Right forelimb (tissue), 1 donor: ENCODE measurements at regions not wholly inside any gene's neighbourhood (a gene's known extent, or its start where the extent isn't known, plus 50 kb on each side); places are given as distances from the start of the nearest gene placed in this dataset.
A peak's percentile ranks its signal among the peaks of the same experiment; 100 is the strongest.

ENCODE experiments used
- DNase-seq: peaks from one replicate; pipeline ENCODE4 v3.0.0-alpha.2; 2018

DNA sequence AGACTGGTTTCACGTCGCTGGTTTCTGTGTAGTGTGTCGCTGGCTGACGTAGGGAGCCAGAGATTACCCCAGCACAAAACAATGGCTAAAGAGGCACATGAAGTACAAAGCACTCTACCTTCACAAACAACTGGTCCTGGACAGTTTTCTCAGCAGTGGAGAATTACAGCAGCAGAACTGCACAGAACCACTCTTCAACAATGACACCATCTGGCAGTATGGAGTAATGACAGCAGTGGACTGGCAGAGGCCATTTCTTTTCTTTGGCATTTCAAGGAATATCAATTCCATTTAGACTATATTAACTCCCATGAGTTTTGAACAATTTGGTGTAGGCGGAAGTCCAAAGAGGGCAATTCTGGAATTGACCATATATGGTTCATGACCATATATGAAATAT lies 1074.1 kb downstream of the AACS start:
- DNase-seq = no peak

DNA sequence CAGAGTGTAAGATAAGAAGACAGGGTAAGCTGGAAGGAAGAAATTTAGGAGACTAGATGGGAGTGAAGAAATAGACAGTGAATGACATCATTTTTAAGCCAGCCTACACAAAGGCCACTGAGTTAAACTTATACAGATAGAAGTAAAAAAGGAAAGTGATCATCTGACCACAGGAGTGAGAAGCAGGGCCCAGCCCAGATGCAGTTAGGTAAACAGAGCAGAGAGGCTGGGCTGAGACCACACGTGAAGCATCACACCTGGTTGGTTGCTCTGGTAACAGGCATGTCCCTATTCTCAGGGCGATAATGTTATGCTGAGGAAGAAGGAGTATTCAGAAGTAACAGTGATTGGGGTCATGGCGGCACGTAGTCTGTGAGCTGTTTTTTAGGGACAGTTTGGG lies 1079.4 kb downstream of the AACS start:
- DNase-seq = no peak

- DNase-seq = no peak
These were observed 1082.1 kb downstream of the AACS start for GRCh38 chr12:126147321-126147720.

GRCh38 chr12:126156806-126157574 lies 1091.8 kb downstream of the AACS start:
- no peak for DNase-seq

GRCh38 chr12:126157575-126157966 lies 1092.3 kb downstream of the AACS start:
- DNase-seq = no peak

- DNase-seq = no peak
These were observed 1093.9 kb downstream of the AACS start for GRCh38 chr12:126159139-126159538.

DNA sequence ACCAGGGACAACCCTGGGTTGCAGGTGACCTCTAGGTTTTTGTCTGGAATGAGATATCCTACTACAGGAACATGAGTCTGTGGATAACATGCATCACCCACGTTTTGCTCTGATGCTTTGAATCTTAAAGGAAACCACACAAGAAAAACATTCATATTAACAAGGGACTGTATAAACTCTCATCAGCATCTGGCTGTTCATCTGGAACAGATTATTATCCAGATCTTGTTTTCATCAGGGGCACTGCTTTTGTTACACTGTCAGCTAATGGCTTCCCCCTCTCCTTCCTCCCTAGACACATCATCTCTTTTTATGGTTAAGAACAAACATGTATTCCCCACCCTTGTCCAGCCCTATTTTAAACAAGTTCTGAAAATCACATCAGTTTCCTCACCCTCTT lies 1095.7 kb downstream of the AACS start:
- DNase-seq = no peak

DNA sequence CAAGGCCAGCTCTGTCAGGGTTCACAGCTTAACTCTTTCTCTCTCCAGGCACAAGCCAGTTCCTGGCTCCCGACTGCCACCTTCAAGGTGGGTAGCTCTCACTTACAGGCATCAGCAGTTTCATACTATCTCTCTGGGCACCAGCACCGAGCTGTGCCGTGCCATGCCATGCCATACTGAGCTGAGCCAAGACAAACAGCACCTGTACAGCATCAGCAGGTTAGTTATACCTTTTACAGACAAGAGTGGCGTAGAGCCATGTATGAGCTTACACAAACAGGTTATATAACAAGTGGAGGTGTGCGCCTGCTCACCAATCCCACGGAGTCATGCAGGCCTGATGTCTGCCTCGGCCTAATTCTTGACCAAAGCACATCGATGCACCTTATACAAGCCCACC lies 1098.7 kb downstream of the AACS start:
- DNase-seq = no peak

DNA sequence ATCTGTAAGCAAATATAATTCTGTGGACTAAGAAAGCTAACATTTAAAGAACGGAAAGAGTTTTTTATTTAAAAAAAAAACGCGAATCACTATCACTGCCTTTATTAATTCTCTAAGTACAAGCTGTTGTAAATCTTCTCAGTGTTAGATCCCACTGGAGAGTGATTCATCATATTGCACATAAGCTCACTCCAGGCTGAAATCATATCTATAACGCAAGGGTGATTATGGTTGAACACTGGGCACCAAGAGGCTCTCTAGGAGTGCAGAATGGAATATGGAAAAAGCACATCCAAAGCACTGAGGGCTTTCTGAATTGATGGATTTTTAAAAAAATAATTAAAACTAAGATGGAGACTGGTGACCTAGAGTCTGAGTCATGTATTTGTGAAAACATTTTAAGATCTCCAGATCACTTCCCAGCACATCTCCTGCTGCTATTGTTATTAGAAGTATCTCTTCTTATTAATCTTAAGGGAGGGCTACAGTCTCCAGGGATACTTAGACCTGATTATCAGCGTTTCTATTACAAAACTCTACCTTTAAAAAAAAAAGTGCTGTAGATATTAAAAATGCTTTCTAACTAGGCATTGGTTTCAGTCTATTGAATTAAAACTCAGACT lies 1106.8 kb downstream of the AACS start:
- no peak for DNase-seq

DNA sequence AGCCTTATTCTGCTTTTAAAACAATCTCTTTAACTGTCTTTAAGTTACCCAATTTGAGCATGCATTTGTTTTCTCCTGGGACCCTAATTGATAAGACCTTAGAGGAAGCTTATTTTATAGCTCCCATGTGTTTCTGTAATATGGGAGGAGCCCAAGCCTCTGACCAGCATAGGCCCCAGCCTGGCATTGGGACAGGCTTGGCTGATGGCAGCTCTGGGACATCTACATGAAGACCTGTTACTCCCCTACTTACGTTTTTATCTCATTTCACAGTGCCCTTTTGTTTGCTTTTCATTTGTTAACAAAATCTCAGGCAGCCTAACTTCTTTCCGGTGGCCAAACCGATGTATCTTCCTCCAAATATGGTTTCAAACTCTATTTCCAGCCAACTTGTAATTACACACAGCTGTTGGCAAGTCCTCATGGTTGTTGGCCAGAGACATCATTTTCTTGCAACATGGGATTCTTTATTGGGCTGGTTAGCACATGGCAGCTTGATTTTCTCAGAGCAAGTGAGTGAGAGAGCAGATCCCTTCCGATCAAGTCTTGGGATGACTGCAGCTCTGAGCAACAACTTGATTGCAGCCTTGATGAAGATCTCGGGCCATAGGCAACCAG lies 1117.5 kb downstream of the AACS start:
- peak; percentile 56 for DNase-seq

DNA sequence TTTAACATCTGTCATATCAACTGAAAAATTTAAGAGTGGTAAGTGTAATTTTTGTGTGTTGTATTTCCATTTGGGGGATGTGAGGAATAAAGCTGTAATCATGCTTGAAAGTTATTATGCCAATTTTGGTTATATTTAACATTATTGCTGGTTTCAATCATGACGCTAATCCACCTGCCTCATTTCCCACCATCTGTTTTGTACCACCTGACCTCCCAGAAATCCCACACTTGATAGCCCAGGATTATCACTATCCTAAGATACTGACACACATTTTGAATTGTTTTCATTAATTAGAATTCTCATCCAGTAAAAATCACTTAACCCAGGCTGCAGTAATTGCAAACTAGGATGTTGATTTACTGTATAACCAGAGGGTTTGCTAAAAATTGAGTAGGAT lies 1119.8 kb downstream of the AACS start:
- DNase-seq = no peak

DNA sequence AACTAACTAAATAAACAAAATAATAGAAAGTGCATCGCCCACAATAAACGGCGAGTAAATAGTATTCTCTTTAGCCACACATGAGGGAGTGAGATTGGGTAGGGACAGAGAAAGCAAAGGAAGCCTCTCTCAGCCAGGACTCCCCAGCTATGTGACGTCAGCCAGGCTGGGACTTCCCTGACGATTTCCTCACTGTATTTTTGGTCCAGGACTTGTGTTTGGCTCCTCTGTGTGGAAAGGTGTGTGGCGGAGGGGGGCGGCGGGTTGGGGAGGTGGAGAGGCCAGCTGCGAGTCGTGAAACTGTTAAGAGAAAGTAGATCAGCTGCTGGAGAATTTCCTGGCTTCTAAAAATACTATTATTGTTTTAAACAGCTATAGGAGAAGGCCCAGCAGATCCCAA lies 1124.6 kb downstream of the AACS start:
- DNase-seq = peak; percentile 55

DNA sequence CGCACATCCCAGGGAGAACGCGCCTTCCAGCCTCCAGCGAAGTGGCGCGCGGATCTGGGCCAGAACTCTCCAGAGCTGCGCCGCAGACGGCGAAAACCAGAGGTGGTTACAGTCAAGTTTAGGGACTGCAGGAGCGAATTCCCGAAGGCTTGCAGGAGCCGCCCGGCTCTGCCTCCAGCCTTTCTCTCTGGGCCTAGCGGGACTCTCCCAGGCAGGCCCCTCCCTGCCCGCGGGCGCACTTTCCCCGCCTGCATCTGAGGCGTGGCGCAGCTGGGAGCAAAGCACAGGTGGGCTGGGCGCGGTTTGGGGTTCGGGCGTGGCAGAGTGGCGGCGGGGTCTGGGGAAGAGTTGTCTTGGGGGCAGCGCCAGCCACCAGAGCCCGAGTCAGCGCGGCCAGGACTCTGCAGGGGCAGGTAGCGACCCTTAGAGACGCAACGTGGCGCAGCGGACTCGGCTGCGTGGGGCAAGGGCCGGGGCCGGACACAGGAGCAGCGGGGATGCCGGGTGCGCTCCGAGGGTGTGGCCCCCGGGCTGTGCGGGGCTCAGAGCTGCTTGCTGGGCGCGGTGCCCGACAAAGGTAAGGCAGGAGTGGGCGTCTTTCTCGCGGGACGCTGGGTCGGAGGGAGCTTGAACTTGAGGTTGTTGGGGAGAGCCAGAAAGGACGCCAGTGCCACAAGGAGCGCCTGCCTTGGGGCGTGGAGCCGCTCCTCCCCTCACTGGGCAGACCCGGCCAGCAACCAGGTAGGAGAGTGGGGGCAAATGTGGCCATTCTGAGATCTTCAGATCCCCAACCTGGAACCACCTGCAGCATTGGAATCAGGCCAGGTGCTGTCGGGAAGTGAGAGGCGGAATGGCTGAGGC lies 1126.0 kb downstream of the AACS start:
- no peak for DNase-seq

DNA sequence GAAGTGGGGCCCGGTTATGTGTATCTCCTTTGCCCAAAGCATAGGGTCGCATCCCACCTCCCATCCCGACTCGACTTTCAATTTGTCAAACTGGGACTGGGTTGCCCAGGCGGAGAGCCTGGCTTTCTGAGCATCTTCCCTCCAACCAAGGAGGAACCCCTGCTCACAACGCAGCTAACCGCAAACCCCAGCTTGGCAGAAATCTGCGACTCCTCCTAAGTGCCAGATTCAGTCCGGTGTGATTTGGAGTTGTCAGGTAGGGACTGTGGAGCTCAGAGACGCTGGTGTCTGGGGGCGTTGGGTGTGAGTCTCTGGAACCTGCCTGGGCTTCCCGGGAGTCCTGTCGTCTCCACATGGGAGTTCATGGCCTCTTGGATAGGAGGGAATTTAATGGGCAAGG lies 1126.7 kb downstream of the AACS start:
- DNase-seq = no peak

DNA sequence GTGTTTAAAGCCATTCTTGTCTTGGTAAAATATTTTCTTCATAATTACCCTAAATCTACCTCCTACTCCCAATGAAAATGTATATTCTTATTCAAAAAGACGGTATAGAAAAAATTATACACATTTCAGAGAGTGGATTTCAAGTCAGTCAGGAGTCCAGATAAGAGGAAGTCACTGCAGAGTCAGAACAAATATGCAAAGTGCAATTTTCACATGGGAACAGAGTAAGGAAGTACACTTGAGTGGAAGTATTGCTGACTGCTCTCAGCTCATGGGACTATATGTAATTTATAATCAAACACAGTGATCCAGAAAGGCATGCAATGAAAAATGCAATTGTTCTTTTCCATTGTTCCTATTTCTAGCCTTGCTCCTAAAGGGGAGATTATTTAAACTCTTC lies 1128.0 kb downstream of the AACS start:
- DNase-seq = no peak

DNA sequence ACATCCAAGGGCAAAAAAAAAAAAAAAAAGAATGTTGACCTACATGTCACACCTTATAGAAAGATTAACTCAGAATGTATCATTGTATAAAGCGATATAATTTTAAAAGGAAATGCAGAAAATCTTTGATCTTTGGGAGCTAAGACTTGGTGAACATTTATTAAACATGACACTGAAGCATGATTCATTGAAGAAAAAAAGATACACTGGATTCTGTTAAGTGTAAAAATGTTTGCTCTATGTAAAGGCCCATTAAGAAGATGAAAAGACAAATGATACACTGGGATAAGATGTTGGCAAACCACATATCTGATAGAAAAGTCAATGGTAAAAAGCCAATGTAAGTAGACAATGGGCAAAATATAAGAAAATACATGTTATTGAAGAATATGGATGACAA lies 1131.0 kb downstream of the AACS start:
- no peak for DNase-seq

- no peak for DNase-seq
These were observed 1133.3 kb downstream of the AACS start for GRCh38 chr12:126198516-126198915.

DNA sequence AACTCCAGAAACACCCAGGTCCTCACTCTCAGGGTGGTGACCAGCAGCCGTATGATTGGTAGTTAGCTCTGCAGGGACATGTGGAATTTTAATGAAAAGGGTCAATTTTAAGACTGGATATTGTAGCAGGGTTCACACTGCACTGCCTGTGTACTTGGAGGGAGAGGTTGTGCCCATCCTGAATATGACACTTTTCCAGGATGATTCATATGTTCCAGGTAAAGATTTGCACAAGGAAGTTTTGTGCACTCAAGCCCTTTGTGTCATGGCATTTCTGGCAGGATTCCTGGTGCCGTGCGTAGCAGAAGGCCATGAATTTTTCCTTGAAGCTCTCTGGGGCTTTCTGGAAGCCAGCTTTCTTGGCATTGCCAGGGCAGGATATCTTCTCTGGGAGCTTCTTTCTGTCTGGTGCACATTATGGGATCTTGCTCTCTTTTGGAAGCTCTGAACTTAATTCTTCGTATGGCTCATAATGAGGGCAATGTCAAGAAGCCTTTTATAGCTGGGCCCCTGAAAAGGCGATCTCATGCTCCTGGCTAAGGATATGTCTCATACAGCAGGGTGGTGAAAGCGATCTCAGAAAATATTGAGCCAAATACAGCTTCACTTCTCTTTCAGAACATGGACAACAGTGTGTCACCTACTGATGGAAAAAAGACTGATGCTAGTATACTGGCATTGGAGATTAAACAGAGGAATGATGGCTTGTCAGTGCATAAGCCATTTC lies 1133.9 kb downstream of the AACS start:
- DNase-seq = no peak

DNA sequence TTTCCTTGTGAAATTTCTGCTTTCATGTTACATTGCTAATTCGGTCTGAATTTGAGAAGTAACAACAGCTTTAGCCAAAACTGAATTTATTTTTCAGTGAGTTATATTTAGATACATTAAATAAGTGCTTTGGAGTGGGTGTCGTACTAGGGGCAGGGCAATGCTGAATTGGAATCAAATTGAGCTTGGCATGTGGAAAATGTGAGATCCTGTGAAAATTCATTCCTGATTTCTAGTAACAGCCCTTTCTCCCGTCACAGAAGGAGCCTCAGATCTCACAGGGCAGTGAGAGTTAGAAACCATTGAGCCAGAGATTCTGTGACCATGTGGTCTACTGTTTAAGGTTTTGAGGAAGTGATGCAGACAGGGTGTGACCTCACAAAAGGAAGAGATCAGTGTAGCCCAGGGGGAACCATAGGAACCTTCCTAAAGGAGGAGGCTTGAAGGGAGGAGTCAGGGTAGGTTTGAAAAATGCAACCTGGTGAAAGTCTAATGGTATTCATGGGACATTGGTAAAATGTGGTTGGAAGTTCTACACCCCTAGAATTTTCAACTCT lies 1136.8 kb downstream of the AACS start:
- no peak for DNase-seq

DNA sequence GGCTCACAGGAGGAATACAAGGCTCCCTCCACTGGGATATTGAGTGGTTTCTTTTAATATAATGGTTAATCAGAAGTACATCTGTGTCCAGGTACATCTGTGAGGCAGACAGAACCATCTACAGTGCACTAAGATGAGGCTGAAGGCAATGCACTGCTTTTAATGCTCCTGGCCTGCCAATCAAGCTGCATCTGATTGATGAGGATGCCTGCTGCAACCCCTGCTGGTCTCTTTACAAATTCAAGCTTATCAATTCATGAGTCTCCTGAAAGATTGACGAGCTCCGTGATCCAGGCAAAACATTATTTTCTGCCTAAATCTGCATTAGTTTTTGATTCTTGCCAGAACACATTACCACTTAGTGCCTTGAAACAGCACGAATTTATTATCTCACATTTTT lies 1139.1 kb downstream of the AACS start:
- DNase-seq = no peak

GRCh38 chr12:126210026-126210425 lies 1144.8 kb downstream of the AACS start:
- DNase-seq = no peak

DNA sequence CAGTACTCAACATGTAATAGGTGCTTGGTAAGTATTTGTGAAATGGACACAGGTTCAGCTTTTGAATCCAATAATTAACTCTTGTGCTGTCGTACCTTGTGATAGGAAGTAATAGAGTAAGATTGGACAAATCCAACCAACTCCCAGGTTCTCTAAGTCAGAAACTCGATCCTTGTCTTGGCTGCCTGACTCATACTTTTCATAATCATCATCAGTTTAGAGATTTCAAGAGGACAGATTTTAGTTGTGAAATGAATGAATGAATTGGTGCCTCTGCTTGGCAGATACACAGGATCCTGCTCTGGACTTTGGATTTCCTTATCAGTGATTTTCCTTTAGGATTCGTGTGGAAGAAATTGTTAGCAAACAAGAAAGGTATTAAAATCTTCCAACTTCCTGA lies 1145.2 kb downstream of the AACS start:
- no peak for DNase-seq
